IMR-90 (cell line): ENCODE measurements at regions not wholly inside any gene's neighbourhood (a gene's known extent, or its start where the extent isn't known, plus 50 kb on each side); places are given as distances from the start of the nearest gene placed in this dataset.

Experiments
- ATAC-seq: fragments of 200-7000 bp; cut with Tn5 transposase; 2 replicates; pipeline ENCODE4 v1.9.1; 2020; ENCODE audit warnings: low read depth, mild to moderate bottlenecking, moderate library complexity
- BruUV-seq: library from RNA; stranded (reverse); fragments of 400-500 nt; replicated peaks from 2 replicates; lab custom pipeline; 2021; lab: Mats Ljungman, UMichigan
- CTCF ChIA-PET: fragments of 300-600 bp; formaldehyde crosslinking; extraction: SDS; loops from one replicate; lab custom pipeline; 2021; ENCODE audit warnings: antibody characterized with exemption; lab: Yijun Ruan, JAX
- POLR2A ChIA-PET: fragments of 300-600 bp; sonication (Branson Sonifier 250); formaldehyde crosslinking; loops from one replicate; lab custom pipeline; 2022; ENCODE audit warnings: antibody characterized with exemption; ENCODE audit not compliant: unreplicated experiment; lab: Charles Lee
- DNase-seq: peaks from one replicate; pipeline ENCODE4 v3.0.0; 2013
- H2AFZ ChIP-seq: replicated peaks from 2 replicates; pipeline ENCODE3; 2013; ENCODE audit warnings: low read length, mild to moderate bottlenecking; ENCODE audit not compliant: poor library complexity
- H2AK5ac ChIP-seq: 2 replicates; pipeline ENCODE4 v1.6.1; 2013; ENCODE audit warnings: low read depth, low read length, inconsistent platforms
- H2AK9ac ChIP-seq: replicated peaks from 2 replicates; pipeline ENCODE3; 2013; ENCODE audit warnings: mild to moderate bottlenecking, low read depth, low read length, moderate library complexity; ENCODE audit not compliant: poor library complexity
- H2BK120ac ChIP-seq: 2 replicates; pipeline ENCODE4 v1.6.1; 2013; ENCODE audit warnings: low read depth, low read length, inconsistent platforms
- H2BK15ac ChIP-seq: 3 replicates; pipeline ENCODE4 v1.6.1; 2013; ENCODE audit warnings: low read depth, low read length, inconsistent platforms
- H2BK20ac ChIP-seq: 2 replicates; pipeline ENCODE4 v1.6.1; 2013; ENCODE audit warnings: low read depth, mild to moderate bottlenecking, inconsistent platforms, low read length, moderate library complexity
- H2BK5ac ChIP-seq: 2 replicates; pipeline ENCODE4 v1.6.1; 2013; ENCODE audit warnings: mild to moderate bottlenecking, low read depth, low read length, inconsistent platforms; ENCODE audit not compliant: poor library complexity, severe bottlenecking
- H3K14ac ChIP-seq: replicated peaks from 2 replicates; pipeline ENCODE4 v1.6.1; 2013; ENCODE audit warnings: low read depth, low read length, inconsistent platforms
- H3K18ac ChIP-seq: 2 replicates; pipeline ENCODE4 v1.6.1; 2013; ENCODE audit warnings: low read depth, low read length, control low read depth
- H3K23ac ChIP-seq: 2 replicates; pipeline ENCODE4 v1.6.1; 2013; ENCODE audit warnings: low read depth, low read length, inconsistent platforms
- H3K27ac ChIP-seq: 2 replicates; pipeline ENCODE4 v1.5.1; 2013; ENCODE audit warnings: mild to moderate bottlenecking, control low read depth, low read length; ENCODE audit not compliant: insufficient read depth
- H3K27me3 ChIP-seq: 2 replicates; pipeline ENCODE4 v1.6.1; 2013; ENCODE audit warnings: low read length; ENCODE audit not compliant: control insufficient read depth, insufficient read depth
- H3K36me3 ChIP-seq: 2 replicates; pipeline ENCODE4 v1.6.1; 2013; ENCODE audit warnings: low read length, mixed read lengths; ENCODE audit not compliant: control insufficient read depth, insufficient read depth
- H3K4ac ChIP-seq: 2 replicates; pipeline ENCODE4 v1.6.1; 2013; ENCODE audit warnings: low read depth, low read length, inconsistent platforms
- H3K4me1 ChIP-seq: 2 replicates; pipeline ENCODE4 v1.6.1; 2013; ENCODE audit warnings: low read length, mixed read lengths; ENCODE audit not compliant: control insufficient read depth, insufficient read depth
- H3K4me2 ChIP-seq: 2 replicates; pipeline ENCODE4 v1.6.1; 2013; ENCODE audit warnings: low read depth, mild to moderate bottlenecking, control low read depth, low read length, moderate library complexity
- H3K4me3 ChIP-seq: 2 replicates; pipeline ENCODE4 v1.5.1; 2013; ENCODE audit warnings: low read depth, mild to moderate bottlenecking, control low read depth, low read length, moderate library complexity; ENCODE audit not compliant: insufficient read depth
- H3K56ac ChIP-seq: 2 replicates; pipeline ENCODE4 v1.6.1; 2013; ENCODE audit warnings: low read length, inconsistent platforms; ENCODE audit not compliant: insufficient read depth; ENCODE audit errors: extremely low read depth
- H3K79me1 ChIP-seq, 2 experiments: 2 replicates each; pipeline ENCODE4 v1.6.1; 2013; ENCODE audit warnings: low read length in 2 of 2, inconsistent platforms in 1 of 2, low read depth in 1 of 2
- H3K9ac ChIP-seq: 2 replicates; pipeline ENCODE4 v1.6.1; 2013; ENCODE audit warnings: low read depth, low read length, control low read depth
- H3K9me1 ChIP-seq: 2 replicates; pipeline ENCODE4 v1.6.1; 2013; ENCODE audit warnings: low read length, inconsistent platforms; ENCODE audit not compliant: insufficient read depth
- H3K9me3 ChIP-seq: 2 replicates; pipeline ENCODE4 v1.6.1; 2013; ENCODE audit warnings: low read length; ENCODE audit not compliant: control insufficient read depth, insufficient read depth
- H4K20me1 ChIP-seq: 2 replicates; pipeline ENCODE4 v1.6.1; 2013; ENCODE audit warnings: low read length, inconsistent platforms; ENCODE audit not compliant: insufficient read depth
- H4K5ac ChIP-seq: 2 replicates; pipeline ENCODE4 v1.6.1; 2013; ENCODE audit warnings: mild to moderate bottlenecking, low read depth, low read length, control low read depth
- H4K8ac ChIP-seq, 2 experiments: 2 replicates each; pipeline ENCODE4 v1.6.1; 2013; ENCODE audit warnings: low read depth in 2 of 2, low read length in 2 of 2, control low read depth in 1 of 2, inconsistent platforms in 1 of 2
- H4K91ac ChIP-seq: 2 replicates; pipeline ENCODE4 v1.6.1; 2013; ENCODE audit warnings: low read depth, low read length, inconsistent platforms; ENCODE audit not compliant: insufficient read depth
- BHLHE40 ChIP-seq: fragments of 150-350 bp; IDR thresholded peaks from 2 replicates; pipeline ENCODE4 v1.6.1; 2016; ENCODE audit warnings: mild to moderate bottlenecking, low read depth, low read length
- FOS ChIP-seq: fragments of 150-350 bp; IDR thresholded peaks from 2 replicates; pipeline ENCODE4 v1.6.1; 2016; ENCODE audit warnings: low read depth, low read length
- MAFK ChIP-seq: IDR thresholded peaks from 2 replicates; pipeline ENCODE4 v1.6.1; 2012; ENCODE audit warnings: low read depth, low read length, improper control_type of control experiment
- MAZ ChIP-seq: IDR thresholded peaks from 2 replicates; pipeline ENCODE4 v1.6.1; 2012; ENCODE audit warnings: low read depth, mild to moderate bottlenecking, low read length, improper control_type of control experiment, moderate library complexity, borderline replicate concordance
- RCOR1 ChIP-seq: IDR thresholded peaks from 2 replicates; pipeline ENCODE4 v1.6.1; 2012; ENCODE audit warnings: mild to moderate bottlenecking, low read length, improper control_type of control experiment; ENCODE audit not compliant: insufficient replicate concordance
- SMC3 ChIP-seq: fragments of 150-350 bp; IDR thresholded peaks from 2 replicates; pipeline ENCODE4 v1.6.1; 2016; ENCODE audit warnings: low read depth, mild to moderate bottlenecking, antibody characterized with exemption, low read length, moderate library complexity
- WGBS, 2 experiments: methylation state at CpG; one replicate each; pipeline versions ENCODE4 v1.1.5 to v1.1.7; 2013; ENCODE audit warnings: missing lambda C conversion rate in 2 of 2; ENCODE audit not compliant: insufficient read length in 1 of 2; ENCODE audit errors: extremely low coverage in 2 of 2; 5-methylcytosine and 5-hydroxymethylcytosine counted together
- dilution Hi-C: fragments of 300-500 bp; cut with HindIII; formaldehyde crosslinking; loops from one replicate; pipeline ENCODE4 v1.14.3; 2018; ENCODE audit warnings: low sequenced_read_pairs; ENCODE audit not compliant: unreplicated experiment
- in situ Hi-C: fragments of 300-500 bp; cut with MboI; formaldehyde crosslinking; loops from 3 replicates; pipeline ENCODE4 v1.14.3; 2019; ENCODE audit warnings: low sequenced_read_pairs, inconsistent platforms, mixed read lengths
- intact Hi-C: fragments of 100-400 bp; cut with micrococcal nuclease; formaldehyde crosslinking; loops from 2 replicates; pipeline ENCODE4 v1.10.0; 2022

DNA sequence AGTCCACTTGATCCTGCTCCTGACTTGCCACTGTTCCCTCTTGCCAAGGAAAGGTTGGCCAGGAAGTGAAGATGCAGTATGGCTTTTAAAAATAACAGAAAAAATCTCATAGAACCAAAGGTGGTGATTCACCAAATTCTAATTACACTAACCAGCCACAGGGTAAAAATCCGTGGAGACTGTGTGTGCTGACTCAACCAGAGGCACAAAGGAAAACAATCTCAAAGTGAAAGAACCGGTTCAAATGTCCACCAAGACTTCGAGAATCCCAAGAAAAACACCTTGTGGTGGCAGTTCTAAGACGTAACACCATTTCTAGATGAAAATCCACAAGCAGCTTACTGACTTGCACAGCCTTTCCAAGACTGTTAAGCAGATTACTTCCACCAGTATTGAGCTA lies 279.1 kb downstream of the TLE1 start:
- Histone ChIP-seq H3K9me1 (no peaks in the 10 kb centered on the region), H3K18ac (peak overlapping the region; percentile 94; the same call in 1 of the 2 replicates), H2BK15ac (peak overlapping the region; percentile 43; the same call in 1 of the 3 replicates), H2AK5ac (no peak overlapping the region), H3K4me1 (no peaks in the 10 kb centered on the region), H3K9me3 (no peaks in the 10 kb centered on the region), H2BK5ac (peak overlapping the region; percentile 92), H3K14ac (peak overlapping the region; percentile 69; the same call in 1 of the 2 replicates), H3K4ac (peak overlapping the region; percentile 59; the same call in 1 of the 2 replicates), H3K4me2 (peak overlapping the region; percentile 97), H3K36me3 (no peaks in the 10 kb centered on the region), H4K20me1 (no peaks in the 10 kb centered on the region), H2BK120ac (peak overlapping the region; percentile 89), H2AFZ (peak overlapping the region; percentile 46), H2BK20ac (peak overlapping the region; percentile 94), H4K91ac (peak overlapping the region; percentile 75), H3K56ac (peak overlapping the region; percentile 16; the same call in 1 of the 2 replicates), H3K9ac (peak overlapping the region; percentile 2; the same call in 1 of the 2 replicates), H3K27ac (no peak overlapping the region), H4K5ac (peak overlapping the region; percentile 77; the same call in 1 of the 2 replicates), H2AK9ac (no peak overlapping the region), H3K4me3 (peak overlapping the region; percentile 57; the same call in 1 of the 2 replicates), H3K27me3 (no peaks in the 10 kb centered on the region), H3K23ac (peak overlapping the region; percentile 73), H3K79me1 (no peaks in the 10 kb centered on the region), H4K8ac (peak overlapping the region in 1 of 2 experiments; percentile 85; a peak in 2 of 4 replicates)
- no CpG with 5 or more reads among the region's 4 CpGs for WGBS, 2 experiments
- ChIA-PET CTCF (no interaction called here), POLR2A (no interaction called here)
- in situ Hi-C loops (no loop called here), intact Hi-C loops (no loop called here), dilution Hi-C loops (no loop called here)
- TF ChIP-seq FOS (peak; percentile 63; the same call in 1 of the 2 replicates), SMC3 (peak; percentile 15; the same call in 1 of the 2 replicates), MAFK (peak; percentile 44; the same call in 1 of the 2 replicates), MAZ (no peak), RCOR1 (no peak), BHLHE40 (peak; percentile 24; the same call in 1 of the 2 replicates)
- ATAC-seq (peak; percentile 94), DNase-seq (peak; percentile 91)
- BruUV-seq: no TSS peak
